Right lobe of liver (tissue), 4 donors: ENCODE measurements at regions not wholly inside any gene's neighbourhood (a gene's known extent, or its start where the extent isn't known, plus 50 kb on each side); places are given as distances from the start of the nearest gene placed in this dataset.

Experiments
- CTCF ChIP-seq, 4 donors: fragments of 200-600 bp in 3 of 4; fragments of 450-650 bp in 1 of 4; IDR thresholded peaks; one replicate each; pipeline versions ENCODE4 v1.5.1 to v1.8.0; 2016 to 2022; ENCODE audit warnings: antibody characterized with exemption in 4 of 4, mild to moderate bottlenecking in 2 of 4
- POLR2A ChIP-seq: fragments of 450-650 bp; IDR thresholded peaks from one replicate; pipeline ENCODE4 v1.6.1; 2017; ENCODE audit warnings: antibody characterized with exemption, mild to moderate bottlenecking
- donor health status: DM: no; HTN: no; CAD: no.
- donor health status: DM: no; HTN: no; CAD: no.
- donor health status: DM: no; HTN: yes; CAD: no.

GRCh38 chr12:13552830-13553229 is 356.3 kb downstream of the EMP1 start:
- TF ChIP-seq CTCF (IDR thresholded peaks at IDR 0.05) (no peak), POLR2A (no peak)
